ENCODE measurements at regions not wholly inside any gene's neighbourhood (a gene's known extent, or its start where the extent isn't known, plus 50 kb on each side); places are given as distances from the start of the nearest gene placed in this dataset.

DNA sequence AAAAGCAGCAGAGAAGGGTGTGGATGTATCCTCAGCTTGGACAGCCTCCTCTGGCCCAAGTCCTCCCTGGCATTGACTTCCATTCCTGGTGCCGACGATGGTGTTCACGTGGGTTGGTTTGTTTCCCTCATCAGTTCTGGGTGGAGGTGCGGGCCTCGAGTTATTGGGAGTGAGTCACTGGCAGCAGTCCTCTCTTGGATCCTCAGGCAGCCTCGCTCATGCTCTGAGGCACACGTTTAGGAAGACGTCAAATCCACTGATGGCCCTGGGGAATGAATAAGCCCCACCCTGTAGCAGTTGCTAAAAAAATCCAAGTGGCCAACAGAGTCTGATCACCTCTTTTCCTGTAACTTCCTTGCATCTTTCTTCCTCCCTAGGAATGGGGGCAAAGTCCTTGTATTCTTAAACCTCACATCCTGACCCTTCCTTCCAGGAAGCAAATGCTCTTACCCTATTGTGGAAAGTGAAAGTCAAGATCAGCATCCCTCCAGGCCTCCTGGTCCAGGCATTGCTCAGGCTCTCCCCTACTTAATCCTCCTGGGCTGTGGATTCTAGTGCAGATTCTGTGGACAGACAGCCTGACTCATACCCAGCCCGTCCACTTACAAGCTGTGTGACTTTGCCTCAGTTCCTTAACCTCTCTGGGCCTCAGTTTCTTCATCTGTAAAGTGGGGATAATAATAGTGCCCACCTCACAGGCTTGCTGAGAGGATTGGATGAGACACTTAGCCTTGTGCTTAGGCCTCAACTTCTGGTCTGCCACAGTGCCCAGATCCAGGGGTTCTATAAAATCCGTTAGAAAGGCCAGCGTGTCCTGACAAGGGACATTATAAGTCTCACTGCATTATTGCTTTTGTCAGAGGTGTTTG is 111.1 kb downstream of the TLR5 start:
- FAIRE-seq (no peak), DNase-seq (ENCODE audit: extremely low read depth in 1 of 4, low spot score in 3 of 4) (no peak), ATAC-seq (no peak)
- no peaks in the 10 kb centered on the region for H3K79me2 ChIP-seq (ENCODE audit: control insufficient read depth, insufficient read depth, low read length)
- CTCF ChIA-PET (ENCODE audit: low intra/inter-chr PET ratio), result no interaction called here
- no peak overlapping the region for H2AFZ ChIP-seq (ENCODE audit: low read depth, low read length)
- in situ Hi-C loops (cut with MboI), result no loop called here
- H3K9me3 ChIP-seq (replicated peaks; ENCODE audit: control insufficient read depth, insufficient read depth, low read depth, low read length), result no peaks in the 10 kb centered on the region
- intact Hi-C loops (cut with micrococcal nuclease), result no loop called here
- no peaks in the 10 kb centered on the region for H3K9me1 ChIP-seq (ENCODE audit: control insufficient read depth, insufficient read depth, low read length)
- TF ChIP-seq KDM1A (IDR thresholded peaks at IDR 0.05) (peak in 1 of 2 experiments; percentile 50; a peak in 1 of 4 replicates), RBM25 (IDR thresholded peaks at IDR 0.05; ENCODE audit: low read depth, low read length, severe bottlenecking) (peak; percentile 90), BCOR (IDR thresholded peaks at IDR 0.05) (peak; percentile 77), MAFK (IDR thresholded peaks at IDR 0.05; ENCODE audit: low read length) (no peak), ETV5 (CRISPR knock-in tag; IDR thresholded peaks at IDR 0.05; ENCODE audit: low read depth) (no peak), ZFP36 (IDR thresholded peaks at IDR 0.05; ENCODE audit: low read depth, low read length, partially characterized antibody) (peak; percentile 64)
- no TSS peak for BruUV-seq (replicated peaks)
- no peak overlapping the region for H3K4me2 ChIP-seq (ENCODE audit: insufficient read depth, low read length)
- peaks cover 21 to 48% of the 10 kb centered on the region in 2 experiments for H3K27me3 ChIP-seq (ENCODE audit: control insufficient read depth in 2 of 2, insufficient read depth in 2 of 2, low read length in 2 of 2)
- H3K27ac ChIP-seq (ENCODE audit: extremely low read depth, low read depth, low read length), result no peak overlapping the region
- WGBS (ENCODE audit: insufficient coverage, low coverage, missing lambda C conversion rate), result 0% methylated on average over 11 of the region's 11 CpGs
- H3K36me3 ChIP-seq (ENCODE audit: control insufficient read depth, insufficient read depth, low read length), result no peaks in the 10 kb centered on the region
- no peak overlapping the region for H3K9ac ChIP-seq (ENCODE audit: insufficient read depth in 1 of 2, low read depth in 2 of 2, low read length in 2 of 2)
- 0 out of 2 replicates have a peak, but pooled peaks cover 2% of the 10 kb centered on the region for H4K20me1 ChIP-seq (replicated peaks; ENCODE audit: control insufficient read depth, insufficient read depth, low read length)
- no peak overlapping the region for H3K4me3 ChIP-seq
- POLR2A ChIA-PET, result interaction anchor here (1.2 kb wide), 1 partner anchor 20 kb away, joined by 3 read pairs; no protein-coding TSS in a partner anchor
- peaks cover 4 to 12% of the 10 kb centered on the region in 2 experiments; a peak in 3 of 5 replicates for H3K4me1 ChIP-seq (replicated peaks in 1 of 2; ENCODE audit: control insufficient read depth in 2 of 2, insufficient read depth in 2 of 2, low read length in 2 of 2)
